WI38 (cell line): ENCODE measurements at regions not wholly inside any gene's neighbourhood (a gene's known extent, or its start where the extent isn't known, plus 50 kb on each side); places are given as distances from the start of the nearest gene placed in this dataset.

ENCODE experiments used
- H3K4me3 ChIP-seq: 2 replicates; pipeline ENCODE4 v1.5.1; 2011; ENCODE audit warnings: low read depth, mild to moderate bottlenecking, control low read depth, low read length
- CTCF ChIP-seq: IDR thresholded peaks from 2 replicates; pipeline ENCODE4 v1.5.1; 2012; ENCODE audit warnings: low read depth, mild to moderate bottlenecking, control low read depth, low read length

- TF ChIP-seq CTCF = no peak
- no peak overlapping the region for H3K4me3 ChIP-seq
Observed at GRCh38 chr9:116096853-116097252, 56.7 kb upstream of the PAPPA start.

- TF ChIP-seq CTCF = no peak
- H3K4me3 ChIP-seq = no peak overlapping the region
Observed at GRCh38 chr9:116098476-116098875, 55.1 kb upstream of the PAPPA start.

GRCh38 chr9:116099821-116100220, 53.8 kb upstream of the PAPPA start:
- H3K4me3 ChIP-seq = no peak overlapping the region
- TF ChIP-seq CTCF = no peak

- TF ChIP-seq CTCF = no peak
- H3K4me3 ChIP-seq = no peak overlapping the region
Observed at GRCh38 chr9:116100711-116101121, 52.9 kb upstream of the PAPPA start.

GRCh38 chr9:116101516-116101915, 52.1 kb upstream of the PAPPA start:
- no peak for TF ChIP-seq CTCF
- no peak overlapping the region for H3K4me3 ChIP-seq

GRCh38 chr9:116102596-116102995, 51.0 kb upstream of the PAPPA start:
- H3K4me3 ChIP-seq = no peak overlapping the region

More at GRCh38 chr9:116102596-116102995, 51.0 kb upstream of the PAPPA start:
- no peak for TF ChIP-seq CTCF
